ENCODE measurements at regions not wholly inside any gene's neighbourhood (a gene's known extent, or its start where the extent isn't known, plus 50 kb on each side); places are given as distances from the start of the nearest gene placed in this dataset.
"Not testable (repeated sequence)": the region's sequence is repeated elsewhere in the genome, so short reads cannot be mapped to it uniquely, and the experiment has no call there.

DNA sequence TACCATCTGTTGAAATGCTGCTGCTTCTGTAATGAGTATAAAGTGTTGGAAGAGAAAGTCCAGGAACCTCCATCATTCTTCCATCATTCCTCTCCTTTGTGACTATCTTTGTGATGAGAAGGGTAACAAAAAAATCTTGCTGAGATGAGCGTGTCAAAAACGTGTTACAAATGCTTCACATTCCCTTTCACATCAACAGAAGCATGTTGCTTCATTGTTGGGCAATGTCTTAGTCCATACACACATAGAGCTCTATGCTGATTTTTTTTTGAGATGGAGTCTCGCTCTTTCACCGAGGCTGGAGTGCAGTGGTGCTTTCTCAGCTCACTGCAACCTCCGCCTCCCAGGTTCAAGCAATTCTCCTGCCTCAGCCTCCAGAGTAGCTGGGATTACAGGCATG is 114.1 kb upstream of the ESR1 start:
- CTCF ChIA-PET = no interaction called here
- no peak for DNase-seq
- Mint-ChIP-seq H3K9me3 (ENCODE audit: low read depth, unreplicated experiment) (no peaks in the 10 kb centered on the region), H3K4me1 (ENCODE audit: low read depth, unreplicated experiment) (no peaks in the 10 kb centered on the region), H3K4me3 (ENCODE audit: low read depth, unreplicated experiment) (no peak overlapping the region), H3K36me3 (ENCODE audit: insufficient read depth, unreplicated experiment) (no peaks in the 10 kb centered on the region), H3K27me3 (ENCODE audit: unreplicated experiment) (no peaks in the 10 kb centered on the region), H3K27ac (ENCODE audit: unreplicated experiment) (no peak overlapping the region)
- intact Hi-C loops (cut with micrococcal nuclease; ENCODE audit: unreplicated experiment) = no loop called here
- TF ChIP-seq, protein P1, sequence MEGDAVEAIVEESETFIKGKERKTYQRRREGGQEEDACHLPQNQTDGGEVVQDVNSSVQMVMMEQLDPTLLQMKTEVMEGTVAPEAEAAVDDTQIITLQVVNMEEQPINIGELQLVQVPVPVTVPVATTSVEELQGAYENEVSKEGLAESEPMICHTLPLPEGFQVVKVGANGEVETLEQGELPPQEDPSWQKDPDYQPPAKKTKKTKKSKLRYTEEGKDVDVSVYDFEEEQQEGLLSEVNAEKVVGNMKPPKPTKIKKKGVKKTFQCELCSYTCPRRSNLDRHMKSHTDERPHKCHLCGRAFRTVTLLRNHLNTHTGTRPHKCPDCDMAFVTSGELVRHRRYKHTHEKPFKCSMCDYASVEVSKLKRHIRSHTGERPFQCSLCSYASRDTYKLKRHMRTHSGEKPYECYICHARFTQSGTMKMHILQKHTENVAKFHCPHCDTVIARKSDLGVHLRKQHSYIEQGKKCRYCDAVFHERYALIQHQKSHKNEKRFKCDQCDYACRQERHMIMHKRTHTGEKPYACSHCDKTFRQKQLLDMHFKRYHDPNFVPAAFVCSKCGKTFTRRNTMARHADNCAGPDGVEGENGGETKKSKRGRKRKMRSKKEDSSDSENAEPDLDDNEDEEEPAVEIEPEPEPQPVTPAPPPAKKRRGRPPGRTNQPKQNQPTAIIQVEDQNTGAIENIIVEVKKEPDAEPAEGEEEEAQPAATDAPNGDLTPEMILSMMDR (IDR thresholded peaks at IDR 0.05; ENCODE audit: unreplicated experiment) = no peak
- BruUV-seq (replicated peaks) = no TSS peak

DNA sequence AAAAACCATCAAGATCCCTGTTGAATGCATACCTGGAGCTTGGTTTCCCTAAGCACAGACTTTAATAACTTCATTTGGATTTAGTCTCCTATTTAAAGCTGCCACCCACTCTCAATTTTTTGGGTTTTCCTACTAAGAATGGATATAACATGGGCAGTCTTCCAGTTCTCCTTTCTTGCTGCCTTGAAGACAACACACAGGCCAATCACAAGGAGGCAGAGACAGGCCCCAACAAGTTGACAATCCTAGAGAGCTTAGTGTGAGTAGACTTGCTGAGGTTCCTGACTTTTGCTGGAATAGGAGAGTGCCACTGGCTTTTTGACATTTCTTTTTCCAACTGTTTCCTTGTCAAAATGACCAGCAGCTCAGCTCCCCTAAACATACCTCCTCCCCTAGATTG is 112.3 kb upstream of the ESR1 start:
- H3K4me3 Mint-ChIP-seq (ENCODE audit: low read depth, unreplicated experiment) = no peak overlapping the region
- H3K27ac Mint-ChIP-seq (ENCODE audit: unreplicated experiment) = no peak overlapping the region
- H3K9me3 Mint-ChIP-seq (ENCODE audit: low read depth, unreplicated experiment) = no peaks in the 10 kb centered on the region
- intact Hi-C loops (cut with micrococcal nuclease; ENCODE audit: unreplicated experiment) = no loop called here
- no peak for DNase-seq
- H3K4me1 Mint-ChIP-seq (ENCODE audit: low read depth, unreplicated experiment) = no peaks in the 10 kb centered on the region
- H3K36me3 Mint-ChIP-seq (ENCODE audit: insufficient read depth, unreplicated experiment) = no peaks in the 10 kb centered on the region
- no TSS peak for BruUV-seq (replicated peaks)
- no peaks in the 10 kb centered on the region for H3K27me3 Mint-ChIP-seq (ENCODE audit: unreplicated experiment)
- TF ChIP-seq, protein P1 (IDR thresholded peaks at IDR 0.05; ENCODE audit: unreplicated experiment) = no peak
- CTCF ChIA-PET = no interaction called here

DNA sequence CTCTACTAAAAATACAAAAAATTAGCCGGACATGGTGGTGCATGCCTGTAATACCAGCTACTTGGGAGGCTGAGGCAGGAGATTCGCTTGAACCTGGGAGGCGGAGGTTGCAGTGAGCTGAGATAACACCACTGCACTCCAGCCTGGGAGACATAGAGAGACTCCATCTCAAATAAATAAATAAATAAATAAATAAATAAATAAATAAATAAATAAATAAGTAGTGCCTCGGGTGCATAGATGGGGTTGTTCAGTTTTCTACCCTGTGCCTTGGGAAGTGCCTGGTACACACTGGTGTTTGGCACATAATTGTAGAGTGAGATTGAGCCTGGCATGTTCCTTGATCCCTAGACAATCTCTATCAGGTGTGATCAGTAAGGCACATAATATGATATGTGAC is 111.2 kb upstream of the ESR1 start:
- CTCF ChIA-PET = not testable (repeated sequence)

DNA sequence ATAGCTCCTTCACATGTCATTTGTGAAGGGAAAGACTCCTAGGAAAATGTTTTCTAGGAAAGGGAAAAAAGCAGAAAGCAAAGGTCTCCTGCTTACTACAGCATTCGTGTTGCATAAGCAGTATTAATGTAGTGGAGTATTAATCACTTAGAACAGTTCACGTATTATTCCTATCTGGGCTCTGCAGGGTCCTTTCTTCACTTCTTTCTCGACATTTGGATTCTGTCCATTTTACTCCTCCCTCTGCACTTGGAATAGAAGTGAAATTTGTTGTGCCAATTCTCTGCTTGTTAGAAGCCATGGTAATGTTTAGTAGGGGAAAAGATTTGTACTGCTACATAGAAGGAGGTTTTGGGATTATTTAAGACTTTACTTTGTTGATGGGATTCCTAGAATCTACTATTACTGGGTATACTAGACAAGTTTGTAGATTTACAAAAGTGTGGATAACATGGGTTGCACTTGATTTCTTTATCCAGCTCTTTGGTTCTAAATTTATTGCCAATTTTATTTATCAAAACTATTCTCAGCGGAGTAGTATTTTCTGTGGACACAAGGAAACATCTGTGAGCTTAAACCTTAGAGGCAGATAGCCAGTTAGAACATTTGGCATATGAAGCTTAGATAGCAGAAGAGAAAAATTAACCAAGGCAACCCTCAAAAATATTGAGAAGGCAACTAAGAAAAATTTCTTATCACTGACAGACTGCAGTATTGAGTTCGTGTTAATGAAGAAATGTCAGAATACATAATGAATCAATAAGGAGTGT is 108.4 kb upstream of the ESR1 start:
- DNase-seq = no peak
- CTCF ChIA-PET = no interaction called here
- Mint-ChIP-seq H3K27ac (ENCODE audit: unreplicated experiment) (no peak overlapping the region), H3K4me1 (ENCODE audit: low read depth, unreplicated experiment) (peaks cover 10% of the 10 kb centered on the region), H3K4me3 (ENCODE audit: low read depth, unreplicated experiment) (no peak overlapping the region), H3K9me3 (ENCODE audit: low read depth, unreplicated experiment) (no peaks in the 10 kb centered on the region), H3K36me3 (ENCODE audit: insufficient read depth, unreplicated experiment) (no peaks in the 10 kb centered on the region), H3K27me3 (ENCODE audit: unreplicated experiment) (no peaks in the 10 kb centered on the region)
- no TSS peak for BruUV-seq (replicated peaks)
- TF ChIP-seq, protein P1 (IDR thresholded peaks at IDR 0.05; ENCODE audit: unreplicated experiment) = no peak
- intact Hi-C loops (cut with micrococcal nuclease; ENCODE audit: unreplicated experiment) = no loop called here

More for the DNA sequence above, 111.2 kb upstream of the ESR1 start:
- H3K27me3 Mint-ChIP-seq (ENCODE audit: unreplicated experiment); H3K9me3 Mint-ChIP-seq (ENCODE audit: low read depth, unreplicated experiment); intact Hi-C loops (cut with micrococcal nuclease; ENCODE audit: unreplicated experiment); H3K36me3 Mint-ChIP-seq (ENCODE audit: insufficient read depth, unreplicated experiment); DNase-seq; H3K4me1 Mint-ChIP-seq (ENCODE audit: low read depth, unreplicated experiment); H3K4me3 Mint-ChIP-seq (ENCODE audit: low read depth, unreplicated experiment); BruUV-seq (replicated peaks); H3K27ac Mint-ChIP-seq (ENCODE audit: unreplicated experiment): not testable (repeated sequence)

GRCh38 chr6:151699719-151700118 is 107.8 kb upstream of the ESR1 start:
- no peak for DNase-seq
- CTCF ChIA-PET = no interaction called here
- no peaks in the 10 kb centered on the region for H3K27me3 Mint-ChIP-seq (ENCODE audit: unreplicated experiment)
- H3K36me3 Mint-ChIP-seq (ENCODE audit: insufficient read depth, unreplicated experiment) = no peaks in the 10 kb centered on the region
- peaks cover 10% of the 10 kb centered on the region for H3K4me1 Mint-ChIP-seq (ENCODE audit: low read depth, unreplicated experiment)
- intact Hi-C loops (cut with micrococcal nuclease; ENCODE audit: unreplicated experiment) = no loop called here
- BruUV-seq (replicated peaks) = no TSS peak
- no peaks in the 10 kb centered on the region for H3K9me3 Mint-ChIP-seq (ENCODE audit: low read depth, unreplicated experiment)
- TF ChIP-seq, protein P1 (IDR thresholded peaks at IDR 0.05; ENCODE audit: unreplicated experiment) = no peak
- H3K4me3 Mint-ChIP-seq (ENCODE audit: low read depth, unreplicated experiment) = no peak overlapping the region
- no peak overlapping the region for H3K27ac Mint-ChIP-seq (ENCODE audit: unreplicated experiment)

Data from Calu3 (cell line).